Heart left ventricle (tissue), 16 donors: ENCODE measurements at regions not wholly inside any gene's neighbourhood (a gene's known extent, or its start where the extent isn't known, plus 50 kb on each side); places are given as distances from the start of the nearest gene placed in this dataset.

ENCODE experiments used
- ATAC-seq, 4 donors: fragments of 200-7000 bp; cut with Tn5 transposase; one replicate each; pipeline ENCODE4 v1.9.1; 2020 to 2022; ENCODE audit warnings: moderate library complexity in 4 of 4, mild to moderate bottlenecking in 3 of 4, moderate number of reproducible peaks in 1 of 4
- DNase-seq, 5 donors: peaks; one replicate each; pipeline ENCODE4 v3.0.0-alpha.2; 2020
- H3K27ac ChIP-seq, 12 donors: fragments of 200-600 bp; sonication (generic) in 4 of 12; one replicate each; pipeline versions ENCODE4 v1.5.0 to v1.8.0; 2016 to 2022; ENCODE audit warnings: mild to moderate bottlenecking in 2 of 12
- H3K27me3 ChIP-seq, 9 donors: fragments of 200-600 bp; sonication (generic) in 2 of 9; one replicate each; pipeline versions ENCODE4 v1.5.1 to v1.8.0; 2016 to 2022; ENCODE audit warnings: mild to moderate bottlenecking in 3 of 9
- H3K36me3 ChIP-seq, 9 donors: fragments of 200-600 bp; sonication (generic) in 2 of 9; one replicate each; pipeline versions ENCODE4 v1.5.0 to v1.8.0; 2018 to 2022; ENCODE audit warnings: mild to moderate bottlenecking in 2 of 9
- H3K4me1 ChIP-seq, 12 donors: fragments of 200-600 bp; sonication (generic) in 4 of 12; one replicate each; pipeline versions ENCODE4 v1.5.0 to v1.8.0; 2016 to 2022; ENCODE audit warnings: mild to moderate bottlenecking in 3 of 12
- H3K4me3 ChIP-seq, 12 donors: fragments of 200-600 bp; sonication (generic) in 4 of 12; one replicate each; pipeline versions ENCODE4 v1.5.0 to v1.8.0; 2017 to 2022; ENCODE audit warnings: mild to moderate bottlenecking in 9 of 12, moderate library complexity in 4 of 12
- H3K9me3 ChIP-seq, 12 donors: fragments of 200-600 bp; sonication (generic) in 4 of 12; one replicate each; pipeline versions ENCODE4 v1.5.0 to v1.8.0; 2016 to 2022; ENCODE audit warnings: mild to moderate bottlenecking in 1 of 12
- CTCF ChIP-seq, 12 donors: fragments of 200-600 bp; sonication (generic) in 4 of 12; IDR thresholded peaks; one replicate each; pipeline versions ENCODE4 v1.5.0 to v1.8.0; 2018 to 2022; ENCODE audit warnings: antibody characterized with exemption in 12 of 12, mild to moderate bottlenecking in 5 of 12
- POLR2A ChIP-seq, 2 donors: fragments of 450-650 bp; IDR thresholded peaks; one replicate each; pipeline ENCODE4 v1.6.1; 2017; ENCODE audit warnings: antibody characterized with exemption in 2 of 2, mild to moderate bottlenecking in 2 of 2, moderate library complexity in 2 of 2
- WGBS, 4 donors: extraction: QIAGEN DNeasy Blood & Tissue Kit in 2 of 4; methylation state at CpG; one replicate each; pipeline versions ENCODE4 v1.1.5 to v1.1.7; 2013 to 2018; 5-methylcytosine and 5-hydroxymethylcytosine counted together
- intact Hi-C, 10 donors: fragments of 100-400 bp; cut with DNase I; formaldehyde crosslinking; loops; one replicate each; pipeline versions ENCODE4 v1.11.1 to v1.14.2; 2022
- donor health status: ischemic (EF 13 %, LVEDD 7.1; RV severe dilation, severe dysfunction).
- donor health status: healthy with polysubstance abuse.
- donor health status: DM: no; HTN: yes; CAD: no.
- donor health status: DM: no; HTN: no; CAD: no.
- donor health status: ischemic (EF 25% LVEDD 6.9; RV normal size, moderate dysfunction).
- donor health status: ischemic (EF 25% LVEDD 5.7; RV mildly dilated, moderate dysfunction).
- donor health status: healthy.
- donor health status: DM: yes; HTN: yes; CAD: no.
- donor health status: ischemic (EF 35%, LVEDD 5.7; RV mildly dilated, moderate dysfunction).
- donor health status: nonischemic (EF 11% LVEDD 7.7; RV severe dilation, severe dysfunction).
- donor health status: DM: yes; HTN: yes; CAD: no.
- donor health status: PGD.
- donor health status: ischemic (EF 29% LVEDD 5.4; RV normal size, mild dysfunction).
- donor health status: nonischemic (EF 23%, LVEDD 6.1; RV moderate dilation, normal function).

GRCh38 chr2:160884056-160884455 is 276.2 kb upstream of the TANK start:
- H3K4me3 ChIP-seq = no peak overlapping the region
- no peak overlapping the region for H3K27ac ChIP-seq
- no peak for DNase-seq
- WGBS, 4 donors = 88 to 93% (median 89%) methylated on average over 6 of the region's 6 CpGs
- TF ChIP-seq CTCF (IDR thresholded peaks at IDR 0.05) (no peak), POLR2A (IDR thresholded peaks at IDR 0.05) (no peak)
- intact Hi-C loops = no loop called here
- no peaks in the 10 kb centered on the region for H3K4me1 ChIP-seq
- H3K36me3 ChIP-seq = no peaks in the 10 kb centered on the region
- H3K27me3 ChIP-seq = no peaks in the 10 kb centered on the region
- ATAC-seq = no peak
- no peaks in the 10 kb centered on the region for H3K9me3 ChIP-seq

GRCh38 chr2:160889439-160890170 is 270.6 kb upstream of the TANK start:
- H3K27me3 ChIP-seq = no peaks in the 10 kb centered on the region
- WGBS, 4 donors = 66 to 96% (median 93%) methylated on average over 4 of the region's 4 CpGs
- DNase-seq (no peak), ATAC-seq (no peak)
- H3K4me3 ChIP-seq = no peak overlapping the region
- no peaks in the 10 kb centered on the region for H3K9me3 ChIP-seq
- no peak for TF ChIP-seq POLR2A (IDR thresholded peaks at IDR 0.05)
- no peak overlapping the region for H3K27ac ChIP-seq
- intact Hi-C loops = no loop called here
- H3K36me3 ChIP-seq = no peaks in the 10 kb centered on the region
- peaks cover 0 to 12% (median 2%) of the 10 kb centered on the region in 12 donors for H3K4me1 ChIP-seq

GRCh38 chr2:160890667-160891352 is 269.4 kb upstream of the TANK start:
- Histone ChIP-seq H3K9me3 (peaks cover 0 to 2% (median 0%) of the 10 kb centered on the region in 12 donors), H3K4me3 (no peak overlapping the region), H3K27ac (no peak overlapping the region), H3K27me3 (no peaks in the 10 kb centered on the region), H3K36me3 (no peaks in the 10 kb centered on the region), H3K4me1 (peaks cover 0 to 12% (median 2%) of the 10 kb centered on the region in 12 donors)
- no peak for ATAC-seq
- DNase-seq = no peak
- intact Hi-C loops = no loop called here
- WGBS, 4 donors = 65 to 72% (median 69%) methylated on average over 3 of the region's 3 CpGs
- TF ChIP-seq CTCF (IDR thresholded peaks at IDR 0.05) = no peak
- TF ChIP-seq POLR2A (IDR thresholded peaks at IDR 0.05) = no peak

- Histone ChIP-seq H3K27ac (no peak overlapping the region), H3K4me3 (no peak overlapping the region), H3K4me1 (peaks cover 0 to 12% (median 2%) of the 10 kb centered on the region in 12 donors)
Observed at GRCh38 chr2:160891353-160891740, 268.9 kb upstream of the TANK start.

More at GRCh38 chr2:160891353-160891740, 268.9 kb upstream of the TANK start:
- TF ChIP-seq CTCF (IDR thresholded peaks at IDR 0.05) = no peak
- no peak for TF ChIP-seq POLR2A (IDR thresholded peaks at IDR 0.05)
- no peaks in the 10 kb centered on the region for H3K27me3 ChIP-seq
- H3K36me3 ChIP-seq = no peaks in the 10 kb centered on the region
- intact Hi-C loops = no loop called here
- no peak for DNase-seq
- WGBS, 4 donors = 93 to 97% (median 96%) methylated on average over 6 of the region's 6 CpGs
- H3K9me3 ChIP-seq = peaks cover 0 to 7% (median 0%) of the 10 kb centered on the region in 12 donors
- ATAC-seq = no peak
